Stimulated activated naive CD8-positive, alpha-beta T cell treated with anti-CD3 and anti-CD28 coated beads, Interleukin-15, Interleukin-2, amounts not matched to agents 100 ng/mL and 50 ng/mL, for 24 hours (primary cell): ENCODE measurements at regions not wholly inside any gene's neighbourhood (a gene's known extent, or its start where the extent isn't known, plus 50 kb on each side); places are given as distances from the start of the nearest gene placed in this dataset.

Experiments
- H3K27ac Mint-ChIP-seq: one replicate; pipeline ENCODE4 v1.8.0; 2021; ENCODE audit warnings: mild to moderate bottlenecking, mixed read lengths
- H3K27me3 Mint-ChIP-seq: one replicate; pipeline ENCODE4 v1.8.0; 2021; ENCODE audit warnings: mixed read lengths
- H3K36me3 Mint-ChIP-seq: one replicate; pipeline ENCODE4 v1.8.0; 2021; ENCODE audit warnings: low read depth, mixed read lengths
- H3K4me1 Mint-ChIP-seq: one replicate; pipeline ENCODE4 v1.8.0; 2021; ENCODE audit warnings: low read depth, mixed read lengths
- H3K4me3 Mint-ChIP-seq: one replicate; pipeline ENCODE4 v1.8.0; 2021; ENCODE audit warnings: mild to moderate bottlenecking, mixed read lengths
- H3K9me3 Mint-ChIP-seq: one replicate; pipeline ENCODE4 v1.8.0; 2021; ENCODE audit warnings: mixed read lengths

DNA sequence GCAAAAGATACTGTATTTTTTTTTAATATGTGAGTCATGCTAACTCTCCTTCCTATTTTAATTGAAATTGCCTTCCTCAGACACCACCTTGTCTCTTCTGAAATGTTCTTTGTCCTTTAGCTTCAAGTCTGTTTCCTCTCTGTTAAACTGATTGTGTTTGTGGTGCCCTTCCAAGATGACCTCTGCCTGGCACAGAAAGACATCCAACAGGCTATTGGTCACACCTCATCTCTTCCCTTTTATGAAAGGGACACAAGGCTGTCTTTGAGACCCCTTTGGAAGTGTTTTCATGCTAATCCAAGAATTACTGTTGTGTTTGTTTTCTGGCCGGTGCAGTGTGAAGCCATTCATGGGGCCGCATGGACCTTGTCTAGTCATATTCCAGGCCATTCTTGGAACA, 94.0 kb upstream of the PIK3C3 start:
- Mint-ChIP-seq H3K27me3 (peaks cover 13% of the 10 kb centered on the region), H3K36me3 (no peaks in the 10 kb centered on the region), H3K4me1 (no peaks in the 10 kb centered on the region), H3K9me3 (no peaks in the 10 kb centered on the region), H3K27ac (no peak overlapping the region), H3K4me3 (no peak overlapping the region)

DNA sequence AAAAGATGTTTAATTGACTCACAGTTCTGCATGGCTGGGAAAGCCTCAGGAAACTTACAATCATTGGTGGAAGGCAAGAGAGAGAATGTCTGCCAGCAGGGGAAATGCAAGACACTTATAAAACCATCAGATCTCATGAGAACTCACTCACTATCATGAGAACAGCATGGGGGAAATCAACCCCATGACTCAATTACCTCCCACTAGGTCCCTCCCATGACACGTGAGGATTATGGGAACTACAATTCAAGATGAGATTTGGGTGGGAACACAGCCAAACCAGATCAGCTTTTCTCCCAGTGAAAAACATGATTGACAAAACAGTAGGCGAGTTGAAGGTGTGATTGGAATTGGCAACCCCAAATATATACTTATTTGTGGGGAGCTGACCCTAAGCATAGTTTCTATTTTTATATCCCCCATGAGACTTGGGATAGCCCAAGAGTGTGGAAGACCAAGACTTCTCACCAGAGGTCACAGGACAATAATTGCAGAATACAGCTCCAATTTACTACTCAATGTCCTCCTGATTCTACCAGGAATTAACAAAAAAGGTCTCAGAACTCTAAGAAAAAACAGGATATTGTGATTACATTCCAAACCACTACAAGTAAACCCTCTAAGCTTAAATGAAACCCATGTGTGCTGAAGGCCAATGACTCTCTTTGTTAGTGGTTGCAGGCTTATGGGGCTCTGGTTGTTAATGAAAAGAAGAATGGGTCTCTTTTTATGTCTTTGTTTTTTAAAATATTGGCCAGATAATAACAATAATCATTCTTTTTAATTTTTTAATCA, 96.1 kb upstream of the PIK3C3 start:
- Mint-ChIP-seq H3K4me1 (no peaks in the 10 kb centered on the region), H3K27ac (no peak overlapping the region), H3K36me3 (no peaks in the 10 kb centered on the region), H3K4me3 (no peak overlapping the region), H3K9me3 (peaks cover 3% of the 10 kb centered on the region), H3K27me3 (peaks cover 11% of the 10 kb centered on the region)

DNA sequence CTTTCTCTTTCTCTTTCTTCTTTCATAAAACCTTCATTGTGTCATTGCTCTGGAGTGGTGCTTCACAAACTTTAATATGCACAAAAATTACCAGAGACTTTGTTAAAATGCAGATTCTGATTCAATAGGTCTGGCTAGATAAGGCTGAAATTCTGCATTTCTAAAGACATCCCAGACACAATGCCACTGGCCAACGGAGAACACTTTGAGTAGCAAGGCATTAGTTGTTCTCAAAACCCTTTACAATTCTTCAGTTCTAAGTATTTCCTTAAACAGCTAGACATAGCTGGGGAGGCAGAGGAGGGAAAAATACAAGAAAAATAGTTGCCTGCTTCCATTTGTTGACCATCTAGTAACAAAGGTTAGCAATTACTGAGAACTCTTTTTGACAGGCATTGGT, 101.8 kb upstream of the PIK3C3 start:
- H3K27ac Mint-ChIP-seq = no peak overlapping the region
- no peaks in the 10 kb centered on the region for H3K4me1 Mint-ChIP-seq

DNA sequence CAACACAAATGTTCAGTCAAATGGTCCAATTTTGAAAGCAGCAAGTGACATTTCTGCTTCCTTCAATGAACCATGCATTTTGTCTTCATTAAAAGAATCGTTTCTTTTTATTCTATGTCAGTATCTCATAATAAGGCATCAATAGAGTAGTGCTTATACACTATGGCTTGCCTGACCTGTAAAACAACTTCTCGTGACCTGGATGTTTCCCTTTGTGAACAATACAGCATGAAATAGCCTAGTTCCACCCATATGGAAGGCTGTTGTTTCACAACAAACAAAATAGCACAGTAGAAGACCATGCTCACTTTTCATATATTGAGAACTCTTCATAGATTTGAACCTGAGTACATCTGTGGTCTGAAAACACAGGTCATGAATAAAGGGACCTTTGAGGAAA, 104.3 kb upstream of the PIK3C3 start:
- Mint-ChIP-seq H3K36me3 (no peaks in the 10 kb centered on the region), H3K4me3 (no peak overlapping the region), H3K4me1 (no peaks in the 10 kb centered on the region), H3K9me3 (peaks cover 3% of the 10 kb centered on the region), H3K27me3 (peaks cover 3% of the 10 kb centered on the region), H3K27ac (no peak overlapping the region)

More for the DNA sequence above, 101.8 kb upstream of the PIK3C3 start:
- Mint-ChIP-seq H3K9me3 (peaks cover 3% of the 10 kb centered on the region), H3K36me3 (no peaks in the 10 kb centered on the region), H3K27me3 (peaks cover 3% of the 10 kb centered on the region), H3K4me3 (no peak overlapping the region)

DNA sequence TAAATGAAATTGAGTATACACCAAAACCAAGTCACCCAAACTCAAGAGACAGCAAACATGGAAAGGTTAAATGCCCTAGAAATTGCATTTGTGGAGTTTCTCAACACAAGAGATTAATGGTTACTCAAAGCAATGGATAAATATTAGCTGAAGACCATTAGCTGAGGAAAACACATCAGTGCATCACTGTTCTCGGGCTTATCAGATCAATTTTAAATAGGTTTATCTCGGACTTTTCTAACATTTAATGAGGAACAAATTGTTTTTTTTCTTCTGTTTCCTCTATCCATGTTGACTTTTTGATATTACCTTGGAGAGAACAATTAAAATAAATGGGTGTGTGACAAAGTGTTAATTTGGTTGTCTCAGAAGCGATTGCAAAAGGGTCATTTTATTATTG, 105.4 kb upstream of the PIK3C3 start:
- Mint-ChIP-seq H3K27ac (no peak overlapping the region), H3K4me3 (no peak overlapping the region), H3K27me3 (peaks cover 12% of the 10 kb centered on the region), H3K36me3 (no peaks in the 10 kb centered on the region), H3K9me3 (no peaks in the 10 kb centered on the region), H3K4me1 (no peaks in the 10 kb centered on the region)

DNA sequence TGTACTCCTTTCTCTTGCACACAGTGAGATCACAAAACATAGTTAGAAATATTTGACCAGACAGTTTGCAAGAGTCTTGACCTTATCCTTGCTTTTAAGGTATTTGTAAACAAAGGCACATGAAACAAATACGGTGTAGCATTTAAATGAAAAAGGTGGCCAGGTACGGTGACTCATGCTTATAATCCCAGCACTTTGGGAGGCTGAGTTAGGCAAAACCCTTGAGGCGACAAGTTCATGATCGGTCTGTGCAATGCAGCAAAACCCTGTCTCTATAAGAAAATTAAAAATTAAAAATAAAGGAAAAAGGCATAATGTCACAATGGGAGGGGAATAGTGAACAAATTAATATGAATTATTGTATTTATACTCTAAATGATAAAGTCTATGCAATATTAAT, 109.5 kb upstream of the PIK3C3 start:
- H3K27me3 Mint-ChIP-seq = peaks cover 9% of the 10 kb centered on the region
- H3K4me1 Mint-ChIP-seq = no peaks in the 10 kb centered on the region
- H3K9me3 Mint-ChIP-seq = no peaks in the 10 kb centered on the region
- H3K36me3 Mint-ChIP-seq = no peaks in the 10 kb centered on the region
- no peak overlapping the region for H3K4me3 Mint-ChIP-seq
- no peak overlapping the region for H3K27ac Mint-ChIP-seq

DNA sequence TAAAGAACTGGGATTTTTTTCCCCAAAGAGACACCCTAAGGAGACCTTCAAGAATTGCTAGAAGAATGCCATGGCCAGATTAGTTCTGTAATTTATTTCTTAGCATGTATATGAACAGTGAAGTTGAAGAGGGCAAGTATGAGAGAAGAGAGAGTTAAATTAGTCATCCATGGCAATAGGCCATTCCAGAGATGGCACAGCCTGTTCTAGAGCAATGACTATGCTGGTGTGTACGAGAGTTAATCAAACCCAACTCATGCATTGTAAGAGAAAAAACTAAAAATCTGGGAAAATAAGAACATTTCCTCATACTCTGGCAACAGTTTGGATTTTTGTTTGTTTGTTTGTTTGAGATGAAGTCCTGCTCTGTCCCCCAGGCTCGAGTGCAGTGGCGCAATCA, 112.1 kb upstream of the PIK3C3 start:
- Mint-ChIP-seq H3K4me3 (no peak overlapping the region), H3K36me3 (no peaks in the 10 kb centered on the region), H3K27me3 (peaks cover 9% of the 10 kb centered on the region), H3K9me3 (no peaks in the 10 kb centered on the region), H3K27ac (no peak overlapping the region), H3K4me1 (no peaks in the 10 kb centered on the region)

DNA sequence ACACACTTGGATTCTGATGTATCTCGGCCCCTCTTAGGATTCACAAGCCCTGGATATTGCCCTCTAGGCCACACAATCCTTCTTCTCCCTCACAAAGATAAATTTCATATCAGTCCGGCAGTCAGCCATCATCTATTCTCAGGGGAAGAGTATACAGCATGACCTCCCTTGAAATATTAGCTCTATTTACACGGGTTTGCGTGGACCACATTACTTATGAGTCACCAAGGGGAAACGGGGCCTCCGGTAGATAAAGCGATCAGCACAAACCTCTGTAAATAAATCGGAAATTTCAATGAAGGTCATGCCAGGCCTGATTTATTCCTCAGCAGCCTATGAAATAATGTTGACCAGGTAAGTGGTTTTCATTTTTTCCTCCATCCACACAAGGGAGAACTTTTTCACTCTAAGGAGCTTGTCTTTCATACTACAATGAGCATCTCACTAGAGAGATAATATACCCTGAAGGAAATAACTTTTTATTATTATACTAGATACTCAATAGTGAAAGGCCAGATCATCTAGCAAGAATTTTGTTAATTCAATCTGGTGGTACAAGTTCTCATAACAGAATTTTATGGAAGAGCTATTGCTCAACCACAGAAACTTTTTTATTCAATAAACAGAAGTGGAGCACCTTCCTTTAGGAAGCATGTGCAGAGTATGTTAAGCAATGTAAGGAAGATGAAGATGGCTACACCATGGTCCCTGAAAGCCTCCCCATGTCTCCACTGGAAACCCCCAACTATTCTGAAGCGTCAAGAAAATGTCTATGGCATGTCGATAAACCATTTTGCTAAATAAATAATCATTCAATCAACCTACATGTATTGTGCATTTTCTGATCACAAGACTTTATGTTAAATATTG, 125.2 kb upstream of the PIK3C3 start:
- no peaks in the 10 kb centered on the region for H3K9me3 Mint-ChIP-seq
- H3K4me3 Mint-ChIP-seq = no peak overlapping the region
- no peaks in the 10 kb centered on the region for H3K36me3 Mint-ChIP-seq
- no peak overlapping the region for H3K27ac Mint-ChIP-seq
- no peaks in the 10 kb centered on the region for H3K4me1 Mint-ChIP-seq
- H3K27me3 Mint-ChIP-seq = peaks cover 10% of the 10 kb centered on the region

DNA sequence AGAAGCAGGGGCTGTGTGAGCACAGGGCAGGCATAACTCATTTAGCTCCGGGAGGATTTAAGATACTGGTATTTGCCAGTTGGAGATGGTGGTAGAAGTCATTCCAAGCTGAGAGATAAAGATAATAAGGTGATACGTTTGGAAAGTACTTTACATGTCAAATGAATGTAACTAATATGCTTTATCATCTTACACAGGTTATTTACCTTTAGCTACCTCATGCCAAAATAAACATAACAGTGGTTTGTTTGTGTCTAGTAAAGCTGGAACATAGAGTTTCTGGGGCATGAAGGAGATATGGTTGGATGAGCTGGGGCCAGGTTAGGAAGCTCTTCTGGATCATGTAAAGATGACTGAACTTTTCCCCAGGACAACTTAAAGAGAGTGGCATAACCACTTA, 126.9 kb upstream of the PIK3C3 start:
- Mint-ChIP-seq H3K4me3 (no peak overlapping the region), H3K36me3 (no peaks in the 10 kb centered on the region), H3K27me3 (peaks cover 10% of the 10 kb centered on the region), H3K27ac (no peak overlapping the region), H3K4me1 (no peaks in the 10 kb centered on the region), H3K9me3 (no peaks in the 10 kb centered on the region)

DNA sequence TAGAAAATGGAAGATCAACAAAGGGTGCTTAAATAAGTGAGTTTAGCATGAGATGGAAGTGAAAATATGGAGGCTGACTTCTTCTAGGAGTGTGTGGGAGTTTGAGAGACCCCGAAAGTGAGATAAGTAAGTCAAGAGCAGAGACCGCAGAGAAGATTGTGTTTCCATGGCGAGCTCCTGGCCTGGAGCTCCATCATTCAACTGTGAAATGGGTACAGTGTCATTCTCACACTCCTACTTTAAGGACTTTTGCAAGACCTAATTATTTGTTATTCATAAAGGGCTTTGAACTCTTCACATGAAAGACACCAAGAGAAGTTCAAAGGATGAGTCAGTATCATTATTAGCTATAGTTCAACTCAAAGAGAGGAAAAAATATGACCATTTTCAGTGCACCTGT, 134.2 kb upstream of the PIK3C3 start:
- Mint-ChIP-seq H3K36me3 (no peaks in the 10 kb centered on the region), H3K4me1 (peaks cover 3% of the 10 kb centered on the region), H3K4me3 (no peak overlapping the region), H3K27ac (no peak overlapping the region), H3K27me3 (peaks cover 7% of the 10 kb centered on the region), H3K9me3 (peaks cover 6% of the 10 kb centered on the region)

DNA sequence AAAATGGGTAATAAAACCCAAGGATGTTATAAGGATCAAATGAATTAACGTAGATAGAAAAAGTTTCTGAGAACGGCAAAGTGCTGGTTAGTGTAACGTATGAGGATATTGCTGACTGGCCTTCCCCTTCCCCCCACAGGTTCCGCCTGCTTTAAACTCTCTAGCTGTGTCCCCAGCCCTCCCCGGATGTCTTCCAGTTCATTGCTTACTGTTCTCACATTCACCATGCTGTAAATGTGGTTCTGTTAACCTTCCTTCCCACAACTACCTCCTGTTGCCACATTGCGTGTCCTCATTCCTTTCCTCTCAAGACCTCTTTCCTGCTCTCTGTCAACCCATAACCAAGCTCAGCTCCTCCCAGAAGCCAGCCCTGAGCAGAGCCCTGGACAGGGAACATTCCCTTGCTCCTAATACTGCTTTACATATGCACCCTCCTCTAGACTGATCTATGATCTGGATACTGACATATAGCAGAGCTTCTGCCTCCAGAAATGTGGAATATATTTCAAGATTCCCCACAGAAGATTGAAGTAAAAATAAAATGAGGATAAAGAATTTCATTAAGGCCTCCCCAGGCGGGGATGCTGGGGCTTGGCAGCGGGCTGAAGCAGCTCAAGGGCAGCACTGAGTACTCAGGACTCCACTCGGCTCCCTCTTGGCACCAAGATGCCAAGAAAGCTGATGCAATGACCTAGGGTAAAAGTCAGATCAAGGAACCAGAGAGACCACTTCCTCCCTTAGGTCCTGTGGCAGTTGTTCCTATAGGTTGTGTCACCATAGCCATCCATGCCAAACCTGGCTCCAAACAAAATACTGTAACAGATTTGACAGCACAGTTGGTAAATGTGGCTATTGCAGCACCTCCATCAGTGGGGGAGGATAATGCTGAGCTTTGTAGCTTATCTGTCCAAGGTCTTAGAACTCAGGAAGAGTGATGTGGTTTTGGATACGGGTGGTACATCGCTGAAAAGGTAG, 136.4 kb upstream of the PIK3C3 start:
- Mint-ChIP-seq H3K4me3 (no peak overlapping the region), H3K27ac (no peak overlapping the region), H3K9me3 (peaks cover 6% of the 10 kb centered on the region), H3K27me3 (peaks cover 7% of the 10 kb centered on the region), H3K4me1 (peaks cover 3% of the 10 kb centered on the region), H3K36me3 (no peaks in the 10 kb centered on the region)

DNA sequence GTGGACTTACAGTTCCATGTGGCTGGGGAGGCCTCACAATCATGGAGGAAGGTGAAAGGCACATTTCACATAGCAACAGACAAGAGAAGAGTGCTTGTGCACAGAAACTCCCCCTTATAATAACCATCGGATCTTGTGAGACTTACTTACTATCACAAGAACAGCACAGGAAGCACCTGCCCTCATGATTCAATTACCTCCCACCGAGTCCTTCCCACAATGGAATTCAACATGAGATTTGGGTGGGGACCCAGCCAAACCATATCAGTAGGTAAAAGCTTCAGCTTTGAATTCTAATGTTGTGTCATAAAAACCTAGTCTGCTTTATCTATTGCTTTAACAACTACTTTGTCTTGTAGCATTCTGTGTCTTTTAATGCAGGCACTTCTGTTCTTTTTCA, 140.4 kb upstream of the PIK3C3 start:
- H3K4me1 Mint-ChIP-seq = no peaks in the 10 kb centered on the region
- H3K9me3 Mint-ChIP-seq = no peaks in the 10 kb centered on the region
- no peak overlapping the region for H3K4me3 Mint-ChIP-seq
- H3K27me3 Mint-ChIP-seq = peaks cover 2% of the 10 kb centered on the region
- H3K36me3 Mint-ChIP-seq = no peaks in the 10 kb centered on the region
- no peak overlapping the region for H3K27ac Mint-ChIP-seq

DNA sequence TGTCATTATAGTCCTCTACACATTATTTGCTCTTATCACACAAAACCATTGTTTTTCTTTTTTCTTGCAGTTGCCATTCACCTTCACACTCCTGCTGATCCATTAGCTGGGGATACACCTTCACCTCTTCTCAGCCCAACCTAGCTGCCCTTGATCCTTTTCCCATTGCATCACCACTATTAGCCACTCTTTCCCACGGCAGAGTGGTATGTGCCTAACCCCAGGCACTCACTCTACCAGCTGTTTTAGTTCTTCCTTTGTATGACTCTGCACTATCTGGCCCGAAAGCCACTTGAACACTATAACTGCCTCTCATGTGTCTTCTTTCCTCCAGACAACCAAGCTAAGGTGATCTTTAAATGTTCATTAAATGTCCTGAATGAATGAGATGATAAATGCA, 145.4 kb upstream of the PIK3C3 start:
- H3K9me3 Mint-ChIP-seq = no peaks in the 10 kb centered on the region
- H3K27me3 Mint-ChIP-seq = peaks cover 5% of the 10 kb centered on the region
- no peak overlapping the region for H3K4me3 Mint-ChIP-seq
- H3K36me3 Mint-ChIP-seq = no peaks in the 10 kb centered on the region
- H3K27ac Mint-ChIP-seq = no peak overlapping the region
- no peaks in the 10 kb centered on the region for H3K4me1 Mint-ChIP-seq

DNA sequence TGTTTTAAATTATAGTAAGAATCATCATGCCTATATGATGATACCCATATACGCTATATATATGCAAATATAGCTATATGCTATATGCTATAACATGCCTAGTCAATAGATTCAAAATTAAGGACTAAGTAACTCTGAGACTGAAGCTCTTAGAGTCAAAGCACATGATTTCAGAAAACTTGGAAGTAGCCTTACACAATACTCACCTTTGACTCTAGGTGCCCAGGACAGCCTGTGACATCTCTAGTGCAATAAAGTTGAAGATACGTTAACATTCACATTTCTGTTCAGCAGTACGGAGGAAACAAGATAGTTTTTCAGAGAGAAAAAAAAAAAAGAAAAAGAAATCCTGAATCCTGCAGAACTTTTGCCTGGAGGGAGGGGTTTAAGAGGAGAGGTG, 149.7 kb upstream of the PIK3C3 start:
- Mint-ChIP-seq H3K36me3 (no peaks in the 10 kb centered on the region), H3K27ac (no peak overlapping the region), H3K27me3 (peaks cover 5% of the 10 kb centered on the region), H3K9me3 (no peaks in the 10 kb centered on the region), H3K4me1 (no peaks in the 10 kb centered on the region), H3K4me3 (no peak overlapping the region)

DNA sequence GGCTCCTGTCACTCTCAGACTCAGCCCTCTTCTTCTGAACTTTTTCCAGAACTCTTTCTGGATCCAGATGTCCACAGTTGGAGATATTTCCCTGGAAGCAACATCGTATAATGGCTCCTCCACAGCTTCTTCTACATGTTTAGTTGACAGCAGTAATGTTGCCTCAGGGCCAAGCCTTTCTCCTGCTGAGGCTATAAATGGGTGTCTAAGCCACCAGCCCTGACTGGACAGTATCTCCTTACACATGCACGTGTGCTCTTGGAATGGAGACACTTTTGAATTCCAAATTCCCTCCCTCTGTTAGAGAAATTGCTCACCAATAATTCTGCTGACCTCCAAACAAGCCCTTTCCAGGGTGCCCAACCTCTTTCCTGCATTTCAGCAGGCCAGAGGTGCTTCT, 156.2 kb upstream of the PIK3C3 start:
- Mint-ChIP-seq H3K27me3 (no peaks in the 10 kb centered on the region), H3K4me1 (no peaks in the 10 kb centered on the region), H3K9me3 (peaks cover 2% of the 10 kb centered on the region), H3K27ac (no peak overlapping the region), H3K4me3 (no peak overlapping the region), H3K36me3 (no peaks in the 10 kb centered on the region)
